ENCODE measurements at regions not wholly inside any gene's neighbourhood (a gene's known extent, or its start where the extent isn't known, plus 50 kb on each side); places are given as distances from the start of the nearest gene placed in this dataset.

DNA sequence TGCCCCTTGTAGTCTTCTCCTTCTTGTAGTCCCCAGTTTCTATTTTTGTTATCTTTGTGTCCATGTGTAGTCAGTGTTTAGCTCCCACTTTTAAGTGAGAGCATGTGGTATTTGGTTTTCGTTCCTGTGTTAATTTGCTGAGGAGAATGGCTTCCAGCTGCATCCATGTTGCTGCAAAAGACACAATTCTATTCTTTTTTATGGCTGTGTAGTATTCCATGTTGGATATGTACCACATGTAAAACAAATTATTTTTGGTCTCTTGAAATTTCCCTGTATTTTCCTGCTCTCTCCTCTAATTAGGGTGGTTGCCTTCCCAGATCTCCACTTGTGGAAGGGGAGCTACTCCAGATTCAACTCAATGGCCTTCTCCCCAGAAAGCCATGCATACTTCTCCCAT is 813.8 kb downstream of the UQCRFS1 start:
- DNase-seq (ENCODE audit: low spot score), result no peak
- Mint-ChIP-seq H3K27me3 (ENCODE audit: low read depth) (no peaks in the 10 kb centered on the region), H3K27ac (no peak overlapping the region), H3K4me1 (peaks cover 52% of the 10 kb centered on the region), H3K9me3 (peaks cover 9% of the 10 kb centered on the region), H3K36me3 (0 out of 2 replicates have a peak, but pooled peaks cover 3% of the 10 kb centered on the region), H3K4me3 (no peak overlapping the region)
- no peak for TF ChIP-seq NFYB (CRISPR knock-in tag; conservative IDR thresholded peaks at IDR 0.05; ENCODE audit: low read depth)
- TF ChIP-seq, protein P1, sequence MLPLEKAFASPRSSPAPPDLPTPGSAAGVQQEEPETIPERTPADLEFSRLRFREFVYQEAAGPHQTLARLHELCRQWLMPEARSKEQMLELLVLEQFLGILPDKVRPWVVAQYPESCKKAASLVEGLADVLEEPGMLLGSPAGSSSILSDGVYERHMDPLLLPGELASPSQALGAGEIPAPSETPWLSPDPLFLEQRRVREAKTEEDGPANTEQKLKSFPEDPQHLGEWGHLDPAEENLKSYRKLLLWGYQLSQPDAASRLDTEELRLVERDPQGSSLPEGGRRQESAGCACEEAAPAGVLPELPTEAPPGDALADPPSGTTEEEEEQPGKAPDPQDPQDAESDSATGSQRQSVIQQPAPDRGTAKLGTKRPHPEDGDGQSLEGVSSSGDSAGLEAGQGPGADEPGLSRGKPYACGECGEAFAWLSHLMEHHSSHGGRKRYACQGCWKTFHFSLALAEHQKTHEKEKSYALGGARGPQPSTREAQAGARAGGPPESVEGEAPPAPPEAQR (CRISPR knock-in tag; IDR thresholded peaks at IDR 0.05), result no peak
- TF ChIP-seq, protein P2, sequence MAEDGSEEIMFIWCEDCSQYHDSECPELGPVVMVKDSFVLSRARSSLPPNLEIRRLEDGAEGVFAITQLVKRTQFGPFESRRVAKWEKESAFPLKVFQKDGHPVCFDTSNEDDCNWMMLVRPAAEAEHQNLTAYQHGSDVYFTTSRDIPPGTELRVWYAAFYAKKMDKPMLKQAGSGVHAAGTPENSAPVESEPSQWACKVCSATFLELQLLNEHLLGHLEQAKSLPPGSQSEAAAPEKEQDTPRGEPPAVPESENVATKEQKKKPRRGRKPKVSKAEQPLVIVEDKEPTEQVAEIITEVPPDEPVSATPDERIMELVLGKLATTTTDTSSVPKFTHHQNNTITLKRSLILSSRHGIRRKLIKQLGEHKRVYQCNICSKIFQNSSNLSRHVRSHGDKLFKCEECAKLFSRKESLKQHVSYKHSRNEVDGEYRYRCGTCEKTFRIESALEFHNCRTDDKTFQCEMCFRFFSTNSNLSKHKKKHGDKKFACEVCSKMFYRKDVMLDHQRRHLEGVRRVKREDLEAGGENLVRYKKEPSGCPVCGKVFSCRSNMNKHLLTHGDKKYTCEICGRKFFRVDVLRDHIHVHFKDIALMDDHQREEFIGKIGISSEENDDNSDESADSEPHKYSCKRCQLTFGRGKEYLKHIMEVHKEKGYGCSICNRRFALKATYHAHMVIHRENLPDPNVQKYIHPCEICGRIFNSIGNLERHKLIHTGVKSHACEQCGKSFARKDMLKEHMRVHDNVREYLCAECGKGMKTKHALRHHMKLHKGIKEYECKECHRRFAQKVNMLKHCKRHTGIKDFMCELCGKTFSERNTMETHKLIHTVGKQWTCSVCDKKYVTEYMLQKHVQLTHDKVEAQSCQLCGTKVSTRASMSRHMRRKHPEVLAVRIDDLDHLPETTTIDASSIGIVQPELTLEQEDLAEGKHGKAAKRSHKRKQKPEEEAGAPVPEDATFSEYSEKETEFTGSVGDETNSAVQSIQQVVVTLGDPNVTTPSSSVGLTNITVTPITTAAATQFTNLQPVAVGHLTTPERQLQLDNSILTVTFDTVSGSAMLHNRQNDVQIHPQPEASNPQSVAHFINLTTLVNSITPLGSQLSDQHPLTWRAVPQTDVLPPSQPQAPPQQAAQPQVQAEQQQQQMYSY (CRISPR knock-in tag; IDR thresholded peaks at IDR 0.05), result no peak
- TF ChIP-seq, protein P3, sequence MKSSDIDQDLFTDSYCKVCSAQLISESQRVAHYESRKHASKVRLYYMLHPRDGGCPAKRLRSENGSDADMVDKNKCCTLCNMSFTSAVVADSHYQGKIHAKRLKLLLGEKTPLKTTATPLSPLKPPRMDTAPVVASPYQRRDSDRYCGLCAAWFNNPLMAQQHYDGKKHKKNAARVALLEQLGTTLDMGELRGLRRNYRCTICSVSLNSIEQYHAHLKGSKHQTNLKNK (CRISPR knock-in tag; IDR thresholded peaks at IDR 0.05), result no peak
- ChIA-PET POLR2A (no interaction called here), CTCF (no interaction called here)
- ATAC-seq, result no peak

DNA sequence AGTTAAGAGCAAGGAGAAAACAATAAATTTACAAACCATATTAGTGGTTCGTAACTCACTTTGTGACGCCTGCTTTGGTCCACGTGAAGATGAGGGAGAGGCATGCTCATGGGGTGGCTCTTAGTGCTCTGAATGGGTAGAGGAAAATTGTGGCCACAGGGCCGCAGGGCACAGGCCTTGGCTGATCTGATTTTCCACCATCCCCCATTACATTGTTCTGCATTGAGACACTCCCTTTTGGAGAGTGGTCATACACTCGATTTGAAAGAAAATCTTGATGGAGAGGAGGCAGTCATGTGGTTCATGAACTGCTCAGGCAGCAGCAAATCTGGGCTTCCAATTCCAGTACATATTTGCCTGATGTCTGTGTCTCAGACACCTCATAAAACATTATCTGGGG is 815.2 kb downstream of the UQCRFS1 start:
- Mint-ChIP-seq H3K4me1 (peaks cover 54% of the 10 kb centered on the region), H3K27ac (no peak overlapping the region), H3K36me3 (0 out of 2 replicates have a peak, but pooled peaks cover 3% of the 10 kb centered on the region), H3K9me3 (peaks cover 9% of the 10 kb centered on the region), H3K27me3 (ENCODE audit: low read depth) (no peaks in the 10 kb centered on the region), H3K4me3 (no peak overlapping the region)
- ChIA-PET POLR2A (no interaction called here), CTCF (no interaction called here)
- no peak for DNase-seq (ENCODE audit: low spot score)
- no peak for TF ChIP-seq SOX15 (CRISPR knock-in tag; IDR thresholded peaks at IDR 0.05)
- TF ChIP-seq FOXP1 (CRISPR knock-in tag; IDR thresholded peaks at IDR 0.05; ENCODE audit: borderline replicate concordance), result no peak
- TF ChIP-seq, protein P4, sequence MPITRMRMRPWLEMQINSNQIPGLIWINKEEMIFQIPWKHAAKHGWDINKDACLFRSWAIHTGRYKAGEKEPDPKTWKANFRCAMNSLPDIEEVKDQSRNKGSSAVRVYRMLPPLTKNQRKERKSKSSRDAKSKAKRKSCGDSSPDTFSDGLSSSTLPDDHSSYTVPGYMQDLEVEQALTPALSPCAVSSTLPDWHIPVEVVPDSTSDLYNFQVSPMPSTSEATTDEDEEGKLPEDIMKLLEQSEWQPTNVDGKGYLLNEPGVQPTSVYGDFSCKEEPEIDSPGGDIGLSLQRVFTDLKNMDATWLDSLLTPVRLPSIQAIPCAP (CRISPR knock-in tag; IDR thresholded peaks at IDR 0.05), result no peak
- ATAC-seq, result no peak

DNA sequence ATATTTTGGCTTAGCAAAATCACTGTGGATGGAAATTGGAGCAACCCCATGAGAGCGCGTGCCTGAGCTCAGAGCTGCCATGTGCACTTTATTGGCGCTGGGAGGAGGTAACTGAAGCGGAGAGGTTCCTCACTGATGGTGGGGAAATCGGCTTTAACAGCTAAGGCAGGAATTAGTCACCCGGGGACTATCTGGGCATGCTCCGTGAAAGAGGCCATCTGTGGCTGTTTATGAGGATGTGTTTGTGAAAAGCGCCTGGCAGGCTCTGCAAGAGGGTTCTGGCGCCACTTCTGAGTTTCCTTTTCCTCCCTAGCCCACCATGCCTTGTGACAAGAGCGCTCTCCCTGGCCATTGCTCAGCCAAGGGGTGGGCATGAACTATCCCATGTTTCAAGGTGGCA is 815.6 kb downstream of the UQCRFS1 start:
- no peak for ATAC-seq
- POLR2A ChIA-PET, result no interaction called here
- 0 out of 2 replicates have a peak, but pooled peaks cover 3% of the 10 kb centered on the region for H3K36me3 Mint-ChIP-seq

More for the DNA sequence above, 815.6 kb downstream of the UQCRFS1 start:
- H3K9me3 Mint-ChIP-seq, result peaks cover 9% of the 10 kb centered on the region
- no peak overlapping the region for H3K4me3 Mint-ChIP-seq
- no peaks in the 10 kb centered on the region for H3K27me3 Mint-ChIP-seq (ENCODE audit: low read depth)
- peaks cover 55% of the 10 kb centered on the region for H3K4me1 Mint-ChIP-seq
- DNase-seq (ENCODE audit: low spot score), result no peak
- H3K27ac Mint-ChIP-seq, result no peak overlapping the region
- CTCF ChIA-PET, result interaction anchor here (0.6 kb wide), 1 partner anchor 46 kb away, joined by 3 read pairs; no protein-coding TSS in a partner anchor
- TF ChIP-seq, protein P5, sequence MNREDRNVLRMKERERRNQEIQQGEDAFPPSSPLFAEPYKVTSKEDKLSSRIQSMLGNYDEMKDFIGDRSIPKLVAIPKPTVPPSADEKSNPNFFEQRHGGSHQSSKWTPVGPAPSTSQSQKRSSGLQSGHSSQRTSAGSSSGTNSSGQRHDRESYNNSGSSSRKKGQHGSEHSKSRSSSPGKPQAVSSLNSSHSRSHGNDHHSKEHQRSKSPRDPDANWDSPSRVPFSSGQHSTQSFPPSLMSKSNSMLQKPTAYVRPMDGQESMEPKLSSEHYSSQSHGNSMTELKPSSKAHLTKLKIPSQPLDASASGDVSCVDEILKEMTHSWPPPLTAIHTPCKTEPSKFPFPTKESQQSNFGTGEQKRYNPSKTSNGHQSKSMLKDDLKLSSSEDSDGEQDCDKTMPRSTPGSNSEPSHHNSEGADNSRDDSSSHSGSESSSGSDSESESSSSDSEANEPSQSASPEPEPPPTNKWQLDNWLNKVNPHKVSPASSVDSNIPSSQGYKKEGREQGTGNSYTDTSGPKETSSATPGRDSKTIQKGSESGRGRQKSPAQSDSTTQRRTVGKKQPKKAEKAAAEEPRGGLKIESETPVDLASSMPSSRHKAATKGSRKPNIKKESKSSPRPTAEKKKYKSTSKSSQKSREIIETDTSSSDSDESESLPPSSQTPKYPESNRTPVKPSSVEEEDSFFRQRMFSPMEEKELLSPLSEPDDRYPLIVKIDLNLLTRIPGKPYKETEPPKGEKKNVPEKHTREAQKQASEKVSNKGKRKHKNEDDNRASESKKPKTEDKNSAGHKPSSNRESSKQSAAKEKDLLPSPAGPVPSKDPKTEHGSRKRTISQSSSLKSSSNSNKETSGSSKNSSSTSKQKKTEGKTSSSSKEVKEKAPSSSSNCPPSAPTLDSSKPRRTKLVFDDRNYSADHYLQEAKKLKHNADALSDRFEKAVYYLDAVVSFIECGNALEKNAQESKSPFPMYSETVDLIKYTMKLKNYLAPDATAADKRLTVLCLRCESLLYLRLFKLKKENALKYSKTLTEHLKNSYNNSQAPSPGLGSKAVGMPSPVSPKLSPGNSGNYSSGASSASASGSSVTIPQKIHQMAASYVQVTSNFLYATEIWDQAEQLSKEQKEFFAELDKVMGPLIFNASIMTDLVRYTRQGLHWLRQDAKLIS (CRISPR knock-in tag; IDR thresholded peaks at IDR 0.05; ENCODE audit: borderline replicate concordance), result no peak
- no peak for TF ChIP-seq CREM (CRISPR knock-in tag; IDR thresholded peaks at IDR 0.05)
- TF ChIP-seq, protein P6, sequence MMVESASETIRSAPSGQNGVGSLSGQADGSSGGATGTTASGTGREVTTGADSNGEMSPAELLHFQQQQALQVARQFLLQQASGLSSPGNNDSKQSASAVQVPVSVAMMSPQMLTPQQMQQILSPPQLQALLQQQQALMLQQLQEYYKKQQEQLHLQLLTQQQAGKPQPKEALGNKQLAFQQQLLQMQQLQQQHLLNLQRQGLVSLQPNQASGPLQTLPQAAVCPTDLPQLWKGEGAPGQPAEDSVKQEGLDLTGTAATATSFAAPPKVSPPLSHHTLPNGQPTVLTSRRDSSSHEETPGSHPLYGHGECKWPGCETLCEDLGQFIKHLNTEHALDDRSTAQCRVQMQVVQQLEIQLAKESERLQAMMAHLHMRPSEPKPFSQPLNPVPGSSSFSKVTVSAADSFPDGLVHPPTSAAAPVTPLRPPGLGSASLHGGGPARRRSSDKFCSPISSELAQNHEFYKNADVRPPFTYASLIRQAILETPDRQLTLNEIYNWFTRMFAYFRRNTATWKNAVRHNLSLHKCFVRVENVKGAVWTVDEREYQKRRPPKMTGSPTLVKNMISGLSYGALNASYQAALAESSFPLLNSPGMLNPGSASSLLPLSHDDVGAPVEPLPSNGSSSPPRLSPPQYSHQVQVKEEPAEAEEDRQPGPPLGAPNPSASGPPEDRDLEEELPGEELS (CRISPR knock-in tag; IDR thresholded peaks at IDR 0.05), result no peak
- no peak for TF ChIP-seq RELA (CRISPR knock-in tag; IDR thresholded peaks at IDR 0.05; ENCODE audit: borderline replicate concordance)

Data from WTC11 (cell line).